Left ventricle myocardium inferior (tissue), 1 donor: ENCODE measurements at regions not wholly inside any gene's neighbourhood (a gene's known extent, or its start where the extent isn't known, plus 50 kb on each side); places are given as distances from the start of the nearest gene placed in this dataset.

Experiments used
- DNase-seq: peaks from one replicate; pipeline ENCODE4 v3.0.0-alpha.2; 2020
- H3K27ac ChIP-seq: fragments of 200-600 bp; replicated peaks from 2 replicates; pipeline ENCODE4 v1.8.0; 2021
- H3K27me3 ChIP-seq: fragments of 200-600 bp; 2 replicates; pipeline ENCODE4 v1.8.0; 2021; ENCODE audit warnings: low read depth
- H3K36me3 ChIP-seq: fragments of 200-600 bp; 2 replicates; pipeline ENCODE4 v1.8.0; 2021
- H3K4me1 ChIP-seq: fragments of 200-600 bp; 2 replicates; pipeline ENCODE4 v1.8.0; 2021
- H3K4me3 ChIP-seq: fragments of 200-600 bp; 2 replicates; pipeline ENCODE4 v1.8.0; 2021; ENCODE audit warnings: mild to moderate bottlenecking, moderate library complexity
- H3K9me3 ChIP-seq: fragments of 200-600 bp; replicated peaks from 2 replicates; pipeline ENCODE4 v1.8.0; 2021
- CTCF ChIP-seq: fragments of 200-600 bp; IDR thresholded peaks from 2 replicates; pipeline ENCODE4 v1.8.0; 2021; ENCODE audit warnings: antibody characterized with exemption, mild to moderate bottlenecking, borderline replicate concordance
- intact Hi-C: fragments of 100-400 bp; cut with micrococcal nuclease; formaldehyde crosslinking; loops from one replicate; pipeline ENCODE4 v1.11.0; 2022
- donor health status: DM: no; HTN: yes; CAD: no; lungs with severe emphysema.

GRCh38 chr14:25759920-25760655 is 710.1 kb upstream of the STXBP6 start:
- Histone ChIP-seq H3K4me1 (no peaks in the 10 kb centered on the region), H3K36me3 (no peaks in the 10 kb centered on the region), H3K4me3 (no peak overlapping the region), H3K27ac (no peak overlapping the region), H3K9me3 (no peaks in the 10 kb centered on the region), H3K27me3 (no peaks in the 10 kb centered on the region)
- TF ChIP-seq CTCF, result no peak
- no peak for DNase-seq
- intact Hi-C loops, result no loop called here

- TF ChIP-seq CTCF, result no peak
- Histone ChIP-seq H3K27me3 (no peaks in the 10 kb centered on the region), H3K4me3 (no peak overlapping the region), H3K36me3 (no peaks in the 10 kb centered on the region), H3K27ac (no peak overlapping the region), H3K4me1 (no peaks in the 10 kb centered on the region), H3K9me3 (no peaks in the 10 kb centered on the region)
- DNase-seq, result no peak
- intact Hi-C loops, result no loop called here
These were observed 709.3 kb upstream of the STXBP6 start for GRCh38 chr14:25759256-25759655.

- Histone ChIP-seq H3K36me3 (no peaks in the 10 kb centered on the region), H3K27me3 (no peaks in the 10 kb centered on the region), H3K4me3 (no peak overlapping the region), H3K9me3 (no peaks in the 10 kb centered on the region), H3K4me1 (no peaks in the 10 kb centered on the region), H3K27ac (no peak overlapping the region)
- TF ChIP-seq CTCF, result no peak
- no peak for DNase-seq
- intact Hi-C loops, result no loop called here
These were observed 707.4 kb upstream of the STXBP6 start for GRCh38 chr14:25757364-25757763.

- Histone ChIP-seq H3K36me3 (no peaks in the 10 kb centered on the region), H3K4me1 (no peaks in the 10 kb centered on the region), H3K4me3 (no peak overlapping the region), H3K27ac (no peak overlapping the region), H3K9me3 (no peaks in the 10 kb centered on the region), H3K27me3 (no peaks in the 10 kb centered on the region)
- no peak for DNase-seq
- intact Hi-C loops, result no loop called here
- no peak for TF ChIP-seq CTCF
These were observed 706.9 kb upstream of the STXBP6 start for GRCh38 chr14:25756876-25757275.

- H3K27ac ChIP-seq, result no peak overlapping the region
- no peaks in the 10 kb centered on the region for H3K27me3 ChIP-seq
- no peaks in the 10 kb centered on the region for H3K36me3 ChIP-seq
- no peaks in the 10 kb centered on the region for H3K4me1 ChIP-seq
- intact Hi-C loops, result no loop called here
- TF ChIP-seq CTCF, result no peak
- no peak overlapping the region for H3K4me3 ChIP-seq
- no peak for DNase-seq
- H3K9me3 ChIP-seq, result no peaks in the 10 kb centered on the region
These were observed 703.2 kb upstream of the STXBP6 start for GRCh38 chr14:25753130-25753529.
